CD14-positive monocyte (primary cell): ENCODE measurements at regions not wholly inside any gene's neighbourhood (a gene's known extent, or its start where the extent isn't known, plus 50 kb on each side); places are given as distances from the start of the nearest gene placed in this dataset.

Experiments used
- DNase-seq, 3 donors: peaks; one replicate each; pipeline ENCODE4 v3.0.0-alpha.2; 2011 to 2022
- H2AFZ ChIP-seq: 2 replicates; pipeline ENCODE4 v1.6.0; 2012; ENCODE audit warnings: mild to moderate bottlenecking, low read depth, low read length, inconsistent platforms; ENCODE audit not compliant: insufficient read depth, poor library complexity, severe bottlenecking
- H3K27ac ChIP-seq, 2 donors: 1 replicate in 1 of 2; 2 replicates in 1 of 2; pipeline ENCODE4 v1.5.1; 2012 to 2013; ENCODE audit warnings: low read length in 2 of 2, control low read depth in 1 of 2, inconsistent platforms in 1 of 2, low read depth in 1 of 2, mild to moderate bottlenecking in 1 of 2
- H3K27me3 ChIP-seq, 2 donors: one replicate each; pipeline versions ENCODE4 v1.6.0 to v1.6.1; 2011 to 2013; ENCODE audit warnings: low read length in 2 of 2; ENCODE audit not compliant: control insufficient read depth in 2 of 2, insufficient read depth in 2 of 2
- H3K36me3 ChIP-seq, 2 donors: replicated peaks in 1 of 2; 1 replicate in 1 of 2; 2 replicates in 1 of 2; pipeline versions ENCODE4 v1.5.1 to v1.6.1; 2012 to 2013; ENCODE audit warnings: low read length in 2 of 2, control low read depth in 1 of 2, inconsistent platforms in 1 of 2, mild to moderate bottlenecking in 1 of 2; ENCODE audit not compliant: insufficient read depth in 2 of 2, control insufficient read depth in 1 of 2
- H3K4me1 ChIP-seq, 2 donors: 1 replicate in 1 of 2; 2 replicates in 1 of 2; pipeline versions ENCODE4 v1.5.1 to v1.6.1; 2012 to 2013; ENCODE audit warnings: low read length in 2 of 2, control low read depth in 1 of 2, inconsistent platforms in 1 of 2, mild to moderate bottlenecking in 1 of 2, moderate library complexity in 1 of 2; ENCODE audit not compliant: insufficient read depth in 2 of 2, control insufficient read depth in 1 of 2
- H3K4me2 ChIP-seq: replicated peaks from 2 replicates; pipeline ENCODE3; 2012; ENCODE audit warnings: low read length, moderate library complexity, mild to moderate bottlenecking; ENCODE audit not compliant: poor library complexity, severe bottlenecking; ENCODE audit errors: extremely low read depth
- H3K4me3 ChIP-seq, 3 experiments: fragments of 200-600 bp in 1 of 3; sonication (generic) in 1 of 3; replicated peaks in 1 of 3; 1 replicate in 2 of 3; 2 replicates in 1 of 3; pipeline ENCODE4 v1.5.1; 2011 to 2013; ENCODE audit warnings: low read length in 3 of 3, mild to moderate bottlenecking in 3 of 3, control low read depth in 2 of 3, low read depth in 2 of 3, inconsistent platforms in 1 of 3, moderate library complexity in 1 of 3
- H3K79me2 ChIP-seq: 2 replicates; pipeline ENCODE4 v1.6.0; 2012; ENCODE audit warnings: mild to moderate bottlenecking, control low read depth, inconsistent platforms, low read length, moderate library complexity; ENCODE audit not compliant: insufficient read depth
- H3K9ac ChIP-seq: 2 replicates; pipeline ENCODE4 v1.6.0; 2017; ENCODE audit warnings: low read length, mild to moderate bottlenecking; ENCODE audit not compliant: insufficient read depth, poor library complexity, severe bottlenecking
- H3K9me3 ChIP-seq, 2 donors: replicated peaks in 1 of 2; 1 replicate in 1 of 2; 2 replicates in 1 of 2; pipeline versions ENCODE4 v1.5.1 to v1.6.1; 2012 to 2013; ENCODE audit warnings: low read length in 2 of 2, control low read depth in 1 of 2; ENCODE audit not compliant: control insufficient read depth in 1 of 2, insufficient read depth in 1 of 2
- H4K20me1 ChIP-seq: 2 replicates; pipeline ENCODE4 v1.6.0; 2012; ENCODE audit warnings: mild to moderate bottlenecking, low read length, control low read depth, moderate library complexity; ENCODE audit not compliant: insufficient read depth
- H3K27ac Mint-ChIP-seq, 7 donors: one replicate each; pipeline ENCODE4 v1.8.0; 2020; ENCODE audit warnings: mild to moderate bottlenecking in 7 of 7, mixed read lengths in 7 of 7, moderate library complexity in 6 of 7, inconsistent platforms in 2 of 7
- H3K27me3 Mint-ChIP-seq, 3 donors: one replicate each; pipeline ENCODE4 v1.8.0; 2021 to 2022; ENCODE audit warnings: low read depth in 3 of 3, mild to moderate bottlenecking in 3 of 3, mixed read lengths in 3 of 3, moderate library complexity in 3 of 3, inconsistent platforms in 1 of 3
- H3K36me3 Mint-ChIP-seq, 2 donors: one replicate each; pipeline ENCODE4 v1.8.0; 2020; ENCODE audit warnings: mixed read lengths in 2 of 2, inconsistent platforms in 1 of 2, mild to moderate bottlenecking in 1 of 2
- H3K4me1 Mint-ChIP-seq: one replicate; pipeline ENCODE4 v1.8.0; 2020; ENCODE audit warnings: mild to moderate bottlenecking, mixed read lengths
- H3K4me3 Mint-ChIP-seq, 2 donors: one replicate each; pipeline ENCODE4 v1.8.0; 2020; ENCODE audit warnings: mild to moderate bottlenecking in 2 of 2, mixed read lengths in 2 of 2, moderate library complexity in 1 of 2
- H3K9me3 Mint-ChIP-seq, 7 donors: one replicate each; pipeline ENCODE4 v1.8.0; 2020 to 2022; ENCODE audit warnings: mixed read lengths in 7 of 7, mild to moderate bottlenecking in 6 of 7, moderate library complexity in 6 of 7, inconsistent platforms in 2 of 7
- CTCF ChIP-seq: fragments of 200-600 bp; IDR thresholded peaks from one replicate; pipeline ENCODE4 v1.8.0; 2022; ENCODE audit warnings: antibody characterized with exemption, mild to moderate bottlenecking
- WGBS: methylation state at CpG from one replicate; pipeline ENCODE4 v1.1.5; 2013; ENCODE audit warnings: missing lambda C conversion rate; ENCODE audit not compliant: insufficient coverage; 5-methylcytosine and 5-hydroxymethylcytosine counted together
- intact Hi-C, 2 donors: fragments of 100-400 bp; cut with micrococcal nuclease; formaldehyde crosslinking; loops; one replicate each; pipeline versions ENCODE4 v1.15.0 to v1.15.1; 2023

- no peaks in the 10 kb centered on the region for H3K4me1 ChIP-seq
- no peak overlapping the region for H3K27ac ChIP-seq
- DNase-seq: no peak
- no peak overlapping the region for H3K9ac ChIP-seq
- H3K27me3 Mint-ChIP-seq: peaks cover 0 to 5% (median 1%) of the 10 kb centered on the region in 3 donors
- WGBS: 100% methylated on average over 2 of the region's 4 CpGs
- intact Hi-C loops: no loop called here
- no peaks in the 10 kb centered on the region for H3K79me2 ChIP-seq
- H2AFZ ChIP-seq: no peak overlapping the region
- no peak overlapping the region for H3K27ac Mint-ChIP-seq
- H3K4me3 ChIP-seq: no peak overlapping the region
- H3K4me3 Mint-ChIP-seq: no peak overlapping the region
- no peak overlapping the region for H3K4me2 ChIP-seq
- H3K9me3 Mint-ChIP-seq: peaks cover 3 to 8% (median 6%) of the 10 kb centered on the region in 7 donors
- H3K27me3 ChIP-seq: no peaks in the 10 kb centered on the region
- no peaks in the 10 kb centered on the region for H3K36me3 Mint-ChIP-seq
- H3K4me1 Mint-ChIP-seq: no peaks in the 10 kb centered on the region
- no peaks in the 10 kb centered on the region for H4K20me1 ChIP-seq
- TF ChIP-seq CTCF: no peak
- no peaks in the 10 kb centered on the region for H3K36me3 ChIP-seq
- H3K9me3 ChIP-seq: peaks cover 0 to 9% of the 10 kb centered on the region in 2 donors
Observed at GRCh38 chr13:100836711-100837110, 162.1 kb upstream of the TMTC4 start.

- no peak for TF ChIP-seq CTCF
- no peak overlapping the region for H3K27ac ChIP-seq
- no peak for DNase-seq
- no peak overlapping the region for H3K4me2 ChIP-seq
- Mint-ChIP-seq H3K4me3 (no peak overlapping the region), H3K9me3 (peaks cover 3 to 15% (median 8%) of the 10 kb centered on the region in 7 donors), H3K27ac (no peak overlapping the region), H3K27me3 (peaks cover 0 to 5% (median 1%) of the 10 kb centered on the region in 3 donors), H3K4me1 (no peaks in the 10 kb centered on the region), H3K36me3 (no peaks in the 10 kb centered on the region)
- no peaks in the 10 kb centered on the region for H3K4me1 ChIP-seq
- no peaks in the 10 kb centered on the region for H3K79me2 ChIP-seq
- peaks cover 0 to 9% of the 10 kb centered on the region in 2 donors for H3K9me3 ChIP-seq
- H3K9ac ChIP-seq: no peak overlapping the region
- H3K27me3 ChIP-seq: no peaks in the 10 kb centered on the region
- no peak overlapping the region for H3K4me3 ChIP-seq
- H3K36me3 ChIP-seq: no peaks in the 10 kb centered on the region
- intact Hi-C loops: no loop called here
- no peak overlapping the region for H2AFZ ChIP-seq
- no peaks in the 10 kb centered on the region for H4K20me1 ChIP-seq
- no CpG with 5 or more reads among the region's 5 CpGs for WGBS
Observed at GRCh38 chr13:100835695-100836094, 161.1 kb upstream of the TMTC4 start.
